ENCODE measurements at regions not wholly inside any gene's neighbourhood (a gene's known extent, or its start where the extent isn't known, plus 50 kb on each side); places are given as distances from the start of the nearest gene placed in this dataset.

DNA sequence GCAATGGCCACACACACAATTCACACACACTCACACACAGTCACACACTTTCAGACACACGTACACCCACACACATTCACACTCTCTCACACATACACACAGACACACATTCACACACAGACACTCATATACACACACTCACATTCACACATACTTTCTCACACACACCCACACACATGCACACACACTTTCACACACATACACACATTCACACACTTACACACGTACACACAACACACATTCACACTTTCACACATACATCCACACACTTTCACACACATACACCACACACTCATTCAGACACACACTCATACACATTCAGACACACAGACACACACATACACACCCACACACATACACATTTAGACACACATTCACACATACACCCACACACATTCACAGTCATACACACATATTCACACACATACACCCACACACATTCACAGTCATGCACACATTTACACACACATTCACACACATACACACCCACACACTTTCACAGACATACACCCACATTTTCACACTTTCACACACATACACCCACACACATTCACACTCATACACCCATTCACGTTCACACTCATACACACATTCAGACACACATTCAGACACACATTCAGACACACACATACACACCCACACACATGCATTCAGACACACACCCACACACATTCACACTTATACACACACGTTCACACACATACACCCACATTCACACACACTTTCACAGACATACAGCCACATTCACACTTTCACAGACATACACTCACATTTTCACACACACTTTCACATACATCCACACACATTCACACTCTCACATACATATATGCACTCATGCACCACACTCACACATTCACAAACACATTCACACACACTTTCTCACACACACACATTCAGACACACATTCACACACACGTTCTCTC, 52.6 kb upstream of the C14orf180 start:
- TF ChIP-seq, protein P1, sequence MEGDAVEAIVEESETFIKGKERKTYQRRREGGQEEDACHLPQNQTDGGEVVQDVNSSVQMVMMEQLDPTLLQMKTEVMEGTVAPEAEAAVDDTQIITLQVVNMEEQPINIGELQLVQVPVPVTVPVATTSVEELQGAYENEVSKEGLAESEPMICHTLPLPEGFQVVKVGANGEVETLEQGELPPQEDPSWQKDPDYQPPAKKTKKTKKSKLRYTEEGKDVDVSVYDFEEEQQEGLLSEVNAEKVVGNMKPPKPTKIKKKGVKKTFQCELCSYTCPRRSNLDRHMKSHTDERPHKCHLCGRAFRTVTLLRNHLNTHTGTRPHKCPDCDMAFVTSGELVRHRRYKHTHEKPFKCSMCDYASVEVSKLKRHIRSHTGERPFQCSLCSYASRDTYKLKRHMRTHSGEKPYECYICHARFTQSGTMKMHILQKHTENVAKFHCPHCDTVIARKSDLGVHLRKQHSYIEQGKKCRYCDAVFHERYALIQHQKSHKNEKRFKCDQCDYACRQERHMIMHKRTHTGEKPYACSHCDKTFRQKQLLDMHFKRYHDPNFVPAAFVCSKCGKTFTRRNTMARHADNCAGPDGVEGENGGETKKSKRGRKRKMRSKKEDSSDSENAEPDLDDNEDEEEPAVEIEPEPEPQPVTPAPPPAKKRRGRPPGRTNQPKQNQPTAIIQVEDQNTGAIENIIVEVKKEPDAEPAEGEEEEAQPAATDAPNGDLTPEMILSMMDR (IDR thresholded peaks at IDR 0.05): no peak
- TF ChIP-seq POLR2A (IDR thresholded peaks at IDR 0.05): no peak
